CD4-positive, alpha-beta T cell treated with Interleukin-15 for 4 hours (primary cell): ENCODE measurements at regions not wholly inside any gene's neighbourhood (a gene's known extent, or its start where the extent isn't known, plus 50 kb on each side); places are given as distances from the start of the nearest gene placed in this dataset.
A peak's percentile ranks its signal among the peaks of the same experiment; 100 is the strongest.
"Not testable (repeated sequence)": the region's sequence is repeated elsewhere in the genome, so short reads cannot be mapped to it uniquely, and the experiment has no call there.

ENCODE experiments used
- DNase-seq: peaks from one replicate; pipeline ENCODE4 v3.0.0-alpha.2; 2020; ENCODE audit warnings: low spot score

DNA sequence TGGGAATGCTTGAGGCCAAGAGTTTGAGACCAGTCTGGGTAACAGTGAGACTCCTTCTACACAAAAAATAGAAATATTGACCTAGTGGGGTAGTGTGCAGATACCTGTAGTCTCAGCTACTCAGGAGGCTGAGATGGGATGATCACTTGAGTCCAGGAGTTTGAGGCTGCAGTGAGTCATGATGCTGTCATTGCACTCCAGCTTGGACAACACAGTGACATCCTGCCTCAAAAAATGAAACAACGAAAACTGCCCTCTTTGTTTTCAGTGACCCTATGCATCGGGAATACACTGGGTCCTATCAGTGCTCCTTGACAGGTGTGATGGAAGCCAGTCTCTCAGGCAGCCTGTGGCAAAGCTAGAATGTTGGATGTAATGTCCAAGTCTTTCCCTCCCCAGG, 311.5 kb upstream of the OR4E1 start:
- DNase-seq = no peak

DNA sequence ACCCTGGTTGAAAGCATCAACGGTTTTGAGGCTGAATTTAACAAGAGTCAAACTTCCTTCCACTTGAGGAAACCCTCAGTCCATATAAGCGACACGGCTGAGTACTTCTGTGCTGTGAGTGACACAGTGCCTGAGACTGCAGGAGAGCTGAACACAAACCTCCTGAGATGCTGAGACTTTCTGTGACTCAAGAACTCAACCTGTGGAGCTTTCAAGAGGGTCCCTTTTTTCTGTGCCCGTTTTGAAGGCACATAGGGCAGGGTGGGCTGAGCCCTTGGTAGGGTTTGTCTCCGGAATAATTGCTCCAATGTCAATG, 305.3 kb upstream of the OR4E1 start:
- no peak for DNase-seq

DNA sequence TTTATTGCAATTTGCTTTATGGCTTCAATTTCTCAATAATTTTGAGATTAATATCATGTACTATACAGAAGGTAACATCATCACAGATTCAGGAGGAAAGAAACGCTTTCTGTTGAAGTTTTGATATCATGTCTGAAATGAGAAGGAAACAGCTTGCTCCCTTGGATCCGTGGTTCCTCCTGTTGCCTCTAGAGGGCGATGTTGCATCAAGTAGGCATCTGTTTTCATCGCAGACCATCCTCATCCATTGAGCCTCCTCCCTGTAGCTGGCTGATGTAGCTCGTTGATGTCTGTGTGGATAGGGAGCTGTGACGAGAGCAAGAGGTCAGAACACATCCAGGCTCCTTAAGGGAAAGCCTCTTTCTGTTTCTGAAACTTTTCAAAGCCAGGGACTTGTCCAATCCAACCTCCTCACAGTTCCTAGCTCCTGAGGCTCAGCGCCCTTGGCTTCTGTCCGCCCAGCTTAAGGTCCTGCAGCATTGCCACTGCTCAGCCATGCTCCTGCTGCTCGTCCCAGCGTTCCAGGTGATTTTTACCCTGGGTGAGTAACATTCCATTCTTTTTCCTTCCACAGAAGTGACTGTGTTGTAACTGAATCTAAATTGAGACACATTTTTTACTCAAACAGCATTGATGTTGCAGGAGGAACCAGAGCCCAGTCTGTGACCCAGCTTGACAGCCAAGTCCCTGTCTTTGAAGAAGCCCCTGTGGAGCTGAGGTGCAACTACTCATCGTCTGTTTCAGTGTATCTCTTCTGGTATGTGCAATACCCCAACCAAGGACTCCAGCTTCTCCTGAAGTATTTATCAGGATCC, 304.8 kb upstream of the OR4E1 start:
- DNase-seq = peak; percentile 67

DNA sequence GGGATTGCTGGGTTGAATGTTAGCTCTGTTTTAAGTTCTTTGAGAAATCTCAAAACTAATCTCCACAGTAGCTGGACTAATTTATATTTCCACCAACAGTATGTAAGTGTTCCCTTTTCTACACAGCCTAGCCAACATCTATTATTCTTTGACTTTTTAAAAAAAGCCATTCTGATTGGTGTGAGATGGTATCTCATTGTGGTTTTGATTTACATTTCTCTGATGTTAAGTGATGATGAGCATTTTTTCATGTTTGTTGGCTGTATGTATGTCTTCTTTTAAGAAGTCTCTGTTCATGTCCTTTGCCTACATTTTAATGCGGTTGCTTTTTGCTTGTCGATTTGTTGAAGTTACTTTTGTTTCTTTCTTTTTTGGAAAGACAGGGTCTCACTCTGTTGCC, 301.1 kb upstream of the OR4E1 start:
- DNase-seq = no peak

DNA sequence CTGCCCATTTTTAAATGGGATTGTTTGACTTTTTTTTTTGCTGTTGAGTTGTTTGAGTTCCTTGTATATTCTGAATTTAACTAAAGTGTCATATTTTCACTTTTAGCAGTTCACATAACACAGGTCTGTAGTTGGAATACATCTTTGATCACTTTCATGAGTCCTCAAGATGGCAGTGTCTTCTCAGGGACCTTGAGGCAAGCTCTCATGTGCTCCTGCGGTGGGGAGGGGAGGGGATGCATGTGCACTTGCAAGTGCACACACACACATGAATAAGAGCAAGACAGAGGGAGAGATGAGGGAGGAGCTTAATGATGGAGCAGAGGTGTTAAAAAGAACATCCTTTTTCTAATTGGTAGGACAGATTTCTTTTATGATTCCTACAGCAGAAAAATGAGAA, 291.4 kb upstream of the OR4E1 start:
- DNase-seq = peak; percentile 57

DNA sequence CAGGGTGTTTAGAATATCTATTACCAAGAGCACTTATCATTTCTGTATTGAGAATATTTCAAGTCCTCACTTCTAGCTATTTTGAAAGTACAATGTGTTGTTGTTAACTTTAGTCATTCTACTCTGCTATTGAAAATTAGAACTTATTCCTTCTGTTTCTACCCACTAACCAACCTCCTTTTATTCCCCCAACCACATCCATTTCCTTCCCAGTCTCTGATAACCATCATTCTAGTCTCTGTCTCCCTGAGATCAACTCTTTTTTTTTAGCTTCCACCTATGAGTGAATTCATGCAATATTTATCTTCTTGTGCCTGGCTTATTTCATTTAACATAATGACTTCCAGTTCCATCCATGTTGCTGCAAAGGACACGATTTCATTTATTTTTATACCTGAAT, 290.6 kb upstream of the OR4E1 start:
- DNase-seq = no peak

DNA sequence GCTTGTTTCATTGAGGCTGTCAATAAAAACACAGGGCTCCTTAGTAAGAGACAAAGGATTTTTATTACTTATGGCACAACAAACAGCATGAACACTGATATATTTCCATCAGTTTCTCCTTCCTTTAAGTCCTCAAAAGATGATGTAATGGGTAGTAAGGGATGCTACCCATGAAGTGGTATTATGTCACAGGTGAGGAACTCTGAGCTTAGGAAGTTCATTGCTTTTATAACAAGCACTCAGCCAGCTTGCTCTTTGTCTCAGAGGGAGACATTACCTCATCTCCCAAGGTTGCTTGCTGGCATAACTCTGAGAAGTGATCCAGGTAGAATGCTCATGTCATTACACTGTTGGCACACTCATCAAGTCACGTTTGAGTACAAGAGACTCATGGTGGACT, 287.0 kb upstream of the OR4E1 start:
- DNase-seq = no peak

DNA sequence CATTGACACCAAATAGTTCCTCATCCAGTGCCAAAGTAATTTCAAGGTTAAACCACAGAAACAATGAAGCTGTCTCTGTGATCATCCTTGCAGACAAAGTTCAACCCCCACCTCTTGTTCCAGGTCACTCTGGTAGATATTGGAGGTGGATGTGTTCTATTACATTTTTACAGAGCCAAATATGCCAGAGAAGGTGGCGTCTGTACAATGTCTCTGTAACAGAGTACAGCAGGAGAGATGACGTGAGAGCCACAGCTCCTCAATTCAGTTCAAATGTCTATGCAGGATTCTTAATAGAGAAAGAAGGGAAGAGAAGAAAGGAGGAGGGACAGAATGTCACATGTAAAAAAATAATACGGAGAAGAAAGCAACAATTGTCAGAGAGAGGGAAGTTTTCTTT, 268.3 kb upstream of the OR4E1 start:
- DNase-seq = no peak

DNA sequence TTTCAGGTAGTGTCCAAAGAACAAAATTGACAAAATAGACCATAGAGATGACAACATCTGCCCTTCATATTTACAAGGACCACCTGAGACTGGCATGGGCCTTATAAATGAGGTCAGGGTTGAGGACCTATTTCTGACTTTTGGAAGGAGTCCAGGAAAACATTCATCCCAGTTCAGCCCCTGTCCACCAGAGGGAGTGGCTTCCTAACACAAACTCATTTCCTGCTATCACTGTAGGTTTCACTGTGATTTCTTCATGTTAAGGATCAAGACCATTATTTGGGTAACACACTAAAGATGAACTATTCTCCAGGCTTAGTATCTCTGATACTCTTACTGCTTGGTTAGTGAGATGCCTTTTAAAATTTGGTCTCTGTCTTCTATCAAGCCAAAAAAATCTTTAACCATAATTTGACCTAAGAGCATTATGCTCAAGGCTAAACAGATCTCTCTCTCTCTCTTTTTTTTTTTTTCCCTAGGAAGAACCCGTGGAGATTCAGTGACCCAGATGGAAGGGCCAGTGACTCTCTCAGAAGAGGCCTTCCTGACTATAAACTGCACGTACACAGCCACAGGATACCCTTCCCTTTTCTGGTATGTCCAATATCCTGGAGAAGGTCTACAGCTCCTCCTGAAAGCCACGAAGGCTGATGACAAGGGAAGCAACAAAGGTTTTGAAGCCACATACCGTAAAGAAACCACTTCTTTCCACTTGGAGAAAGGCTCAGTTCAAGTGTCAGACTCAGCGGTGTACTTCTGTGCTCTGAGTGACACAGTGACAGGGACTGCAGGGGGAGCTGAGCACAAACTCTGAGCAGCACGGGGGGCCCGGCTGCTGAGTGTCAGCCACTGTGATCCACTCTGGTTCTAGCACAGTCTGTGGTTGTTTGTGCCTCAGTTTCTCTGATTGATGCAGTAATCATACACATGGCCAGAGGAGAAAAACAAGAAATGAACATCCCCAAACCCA, 267.6 kb upstream of the OR4E1 start:
- peak; percentile 43 for DNase-seq

DNA sequence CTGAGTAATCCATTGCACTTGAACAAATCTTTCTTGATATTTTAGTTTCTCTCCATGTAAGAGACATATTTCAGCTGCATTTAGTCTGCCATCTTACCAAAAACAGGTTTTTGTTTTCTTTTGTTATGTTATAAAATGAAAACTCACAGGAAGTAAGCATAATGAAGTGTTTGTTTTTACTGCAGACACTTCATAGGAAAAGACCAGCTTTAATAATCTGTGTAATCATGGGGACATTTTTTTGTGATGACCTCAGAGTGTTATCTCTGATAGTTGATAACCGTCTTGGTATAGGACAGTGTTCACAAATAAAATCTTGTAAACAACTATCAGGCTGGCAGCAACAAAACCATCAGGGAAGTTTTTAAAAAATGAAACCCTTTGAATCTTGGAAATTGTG, 266.2 kb upstream of the OR4E1 start:
- no peak for DNase-seq

DNA sequence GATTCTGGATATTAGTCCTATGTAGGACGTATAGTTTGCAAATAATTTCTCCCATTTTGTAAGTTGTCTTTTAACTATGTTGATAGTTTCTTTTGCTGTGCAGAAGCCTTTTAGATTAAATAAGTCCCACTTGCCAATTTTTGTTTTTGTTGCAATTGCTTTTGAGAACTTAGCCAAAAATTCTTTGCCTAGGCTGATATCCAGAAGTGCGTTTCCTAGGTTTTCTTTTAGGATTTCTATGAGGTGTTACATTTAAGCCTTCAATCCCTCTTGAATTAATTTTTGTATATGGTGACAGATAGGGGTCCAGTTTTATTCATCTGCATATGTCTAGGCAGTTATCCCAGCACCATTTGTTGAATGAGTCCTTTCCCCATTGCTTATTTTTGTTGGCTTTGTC, 264.4 kb upstream of the OR4E1 start:
- no peak for DNase-seq

DNA sequence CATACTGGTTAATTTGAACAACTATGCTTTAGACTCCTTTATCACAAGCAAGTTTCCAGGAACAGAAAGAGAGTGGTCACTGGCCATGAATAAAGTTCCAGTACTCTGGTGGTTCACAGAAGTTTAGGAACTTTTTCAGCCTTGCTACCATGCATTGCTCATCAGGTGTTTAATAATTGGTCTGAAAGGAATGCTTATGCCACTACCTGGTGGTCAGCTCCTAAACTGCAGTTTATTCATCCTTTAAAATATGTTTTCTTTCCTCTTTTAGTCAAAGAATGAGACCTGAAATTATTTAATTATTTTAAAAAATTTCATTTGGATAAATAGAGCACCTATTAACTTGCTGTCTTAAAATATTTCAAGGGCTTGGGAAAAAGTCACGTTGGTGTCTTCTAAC, 260.1 kb upstream of the OR4E1 start:
- no peak for DNase-seq

DNA sequence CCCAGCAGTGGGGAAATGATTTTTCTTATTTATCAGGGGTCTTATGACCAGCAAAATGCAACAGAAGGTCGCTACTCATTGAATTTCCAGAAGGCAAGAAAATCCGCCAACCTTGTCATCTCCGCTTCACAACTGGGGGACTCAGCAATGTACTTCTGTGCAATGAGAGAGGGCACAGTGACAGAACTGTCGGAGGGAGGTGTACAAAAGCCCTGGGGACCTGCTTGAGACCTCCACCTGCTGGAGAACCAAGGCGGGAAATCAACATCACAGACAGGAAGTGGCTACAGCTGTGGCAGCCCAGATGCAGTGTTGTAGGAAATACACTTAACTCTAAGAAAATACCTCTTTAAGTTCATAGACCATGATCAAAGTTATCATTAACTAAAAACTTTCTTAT, 250.9 kb upstream of the OR4E1 start:
- peak; percentile 70 for DNase-seq

DNA sequence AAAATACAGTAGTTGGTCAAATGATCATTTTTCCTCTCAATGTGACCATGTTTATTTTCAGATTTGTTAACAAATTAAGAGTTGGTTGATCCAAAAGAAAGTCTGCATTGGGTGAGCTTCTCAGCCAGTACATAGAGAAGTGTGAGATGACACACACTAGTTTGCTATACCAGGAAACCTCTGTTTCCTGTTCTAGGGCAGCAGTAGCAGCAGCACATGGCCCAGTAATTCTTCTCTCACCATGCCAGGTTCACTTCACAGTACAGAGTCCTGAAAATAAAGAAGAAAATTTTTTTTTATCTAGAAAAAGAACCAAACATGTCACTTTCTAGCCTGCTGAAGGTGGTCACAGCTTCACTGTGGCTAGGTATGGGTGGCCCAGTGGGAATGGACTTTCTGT, 250.2 kb upstream of the OR4E1 start:
- DNase-seq = peak; percentile 65

DNA sequence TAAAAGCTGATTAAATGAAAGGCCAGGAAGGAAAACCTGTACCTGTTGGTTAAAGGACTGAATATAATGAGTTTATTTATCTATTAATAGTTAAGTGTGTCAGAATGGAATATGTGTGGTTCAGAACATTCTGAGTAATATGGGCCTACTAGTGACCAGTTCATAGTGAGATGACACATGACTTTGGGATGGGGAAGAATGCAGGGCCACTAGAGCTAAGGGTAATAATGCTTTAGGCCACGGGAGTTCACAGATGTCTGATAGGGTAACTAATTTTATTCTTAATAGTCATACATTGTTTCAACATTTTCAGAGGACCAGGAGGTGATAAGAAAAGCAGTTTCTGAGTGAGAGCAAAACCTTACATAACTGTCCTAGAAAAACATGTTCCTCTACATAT, 247.8 kb upstream of the OR4E1 start:
- no peak for DNase-seq

DNA sequence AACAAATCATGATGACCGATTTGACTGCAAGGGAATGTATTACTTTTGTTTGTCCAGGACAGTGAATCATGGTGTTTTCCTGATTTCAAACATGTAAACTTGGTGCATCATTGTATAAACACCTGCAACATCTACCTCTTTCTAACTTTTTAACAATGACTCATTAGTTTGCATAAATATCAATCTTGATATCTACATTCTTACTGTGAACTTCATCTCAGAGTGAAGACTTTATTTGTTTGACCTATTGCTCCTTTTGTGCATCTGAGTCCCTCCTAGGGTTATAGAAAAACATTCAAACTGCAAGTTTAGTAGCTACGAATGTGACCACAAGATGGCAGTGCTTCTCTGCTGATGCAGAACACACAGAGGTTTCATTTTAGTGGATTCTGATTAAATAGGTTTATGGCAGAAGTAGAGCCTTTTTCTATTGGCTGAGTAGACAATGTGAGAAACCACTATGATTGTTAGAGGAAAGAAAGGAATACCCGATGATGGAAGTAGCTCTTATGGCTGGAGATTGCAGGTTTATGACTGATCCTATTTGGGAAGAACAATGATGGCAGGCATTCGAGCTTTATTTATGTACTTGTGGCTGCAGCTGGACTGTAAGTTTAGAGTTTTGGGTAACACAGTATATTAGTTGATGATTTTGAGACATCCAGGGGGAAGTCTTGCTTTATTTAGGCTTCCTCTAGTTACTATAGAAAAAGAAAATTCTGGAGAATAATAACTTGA, 244.2 kb upstream of the OR4E1 start:
- peak; percentile 76 for DNase-seq

DNA sequence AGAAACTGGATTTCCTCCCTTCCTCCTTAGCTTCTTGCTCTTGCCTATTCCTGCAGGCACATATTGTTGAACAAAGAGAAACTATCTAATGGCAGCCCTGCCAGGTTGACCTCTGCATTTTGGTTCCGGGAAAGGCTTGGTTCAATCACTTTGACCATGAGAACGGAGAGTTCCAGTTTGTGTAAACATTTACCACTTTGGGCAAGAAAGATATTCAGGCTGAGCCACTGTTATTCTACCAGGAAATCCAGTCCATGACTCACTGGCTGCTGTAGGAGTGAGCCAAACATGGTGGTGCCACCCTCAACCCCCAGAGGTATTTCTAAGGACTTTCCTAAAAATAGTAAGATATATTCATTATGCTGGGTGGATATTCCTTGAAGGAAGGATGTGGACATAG, 242.2 kb upstream of the OR4E1 start:
- DNase-seq = no peak

DNA sequence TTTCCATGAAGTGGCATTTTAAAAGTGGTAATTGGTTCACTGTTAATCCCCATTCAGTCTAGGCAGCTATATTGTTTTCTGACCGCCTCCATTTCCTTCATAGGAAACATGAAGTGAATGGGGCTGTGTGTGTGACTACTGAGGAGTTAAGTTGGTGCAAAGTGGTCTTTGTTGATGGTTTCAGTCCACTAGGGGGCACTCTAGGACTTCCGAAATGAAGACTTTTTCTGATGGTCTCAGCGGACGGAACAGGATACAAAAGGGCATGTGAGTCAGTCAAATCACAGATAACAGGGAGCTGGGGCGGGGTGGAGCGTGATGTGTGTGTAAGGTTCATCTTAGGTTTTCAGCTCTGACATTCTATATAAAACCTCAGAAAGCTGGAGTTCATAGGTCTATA, 240.1 kb upstream of the OR4E1 start:
- peak; percentile 90 for DNase-seq

DNA sequence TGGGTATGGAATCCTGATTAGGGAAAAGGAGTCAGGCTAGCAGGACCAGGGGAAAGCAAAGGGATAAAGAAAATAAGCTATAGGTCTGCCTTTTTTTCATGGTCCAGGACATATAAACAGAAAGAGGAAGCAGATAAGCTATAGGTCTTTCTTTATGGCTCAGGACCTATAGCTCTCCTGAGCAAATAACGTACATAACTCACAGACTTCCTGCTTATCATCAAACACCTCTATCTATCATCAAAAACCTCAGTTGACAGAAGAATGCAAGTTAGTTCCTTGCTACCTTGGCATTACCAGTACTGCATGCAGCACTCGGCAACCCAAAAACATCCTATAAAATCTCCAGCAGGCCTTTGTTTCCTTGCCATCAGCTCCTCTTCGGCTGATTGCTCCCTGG, 238.7 kb upstream of the OR4E1 start:
- no peak for DNase-seq

DNA sequence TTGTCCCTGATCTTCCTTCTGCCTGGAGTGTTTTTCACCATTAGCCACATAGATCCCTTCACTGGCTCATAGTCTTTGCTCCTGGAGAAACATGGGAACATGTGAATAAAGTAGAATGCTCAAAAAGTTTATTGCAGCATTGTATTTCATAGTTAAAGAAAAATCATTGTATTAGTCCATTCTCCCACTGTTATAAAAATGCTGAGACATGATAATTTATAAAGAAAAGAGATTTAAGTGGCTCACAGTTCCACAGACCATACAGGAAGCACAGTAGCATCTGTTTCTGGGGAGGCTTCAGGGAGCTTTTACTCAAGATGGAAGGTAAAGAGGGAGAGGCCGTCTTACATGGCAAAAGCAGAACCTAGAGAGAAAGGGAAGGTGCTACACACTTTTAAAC, 238.3 kb upstream of the OR4E1 start:
- DNase-seq = no peak

DNA sequence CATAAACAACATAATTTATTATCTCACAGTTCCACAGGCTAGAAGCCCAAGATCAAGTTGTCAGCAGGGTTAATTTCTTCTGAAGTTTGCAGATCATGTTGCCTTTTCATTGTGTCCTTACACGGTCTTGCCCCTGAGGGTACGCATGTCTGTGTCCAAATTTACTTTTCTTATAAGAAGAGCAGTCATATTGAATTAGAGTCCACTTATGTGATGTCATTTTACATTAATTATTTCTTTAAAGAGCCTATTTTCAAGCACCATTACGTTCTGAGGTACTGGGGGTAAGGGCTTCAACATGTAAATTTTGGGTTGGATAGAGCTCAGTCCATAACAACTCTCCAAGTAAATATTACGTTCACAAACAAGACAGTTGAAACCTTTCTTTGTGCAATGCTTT, 236.6 kb upstream of the OR4E1 start:
- no peak for DNase-seq

DNA sequence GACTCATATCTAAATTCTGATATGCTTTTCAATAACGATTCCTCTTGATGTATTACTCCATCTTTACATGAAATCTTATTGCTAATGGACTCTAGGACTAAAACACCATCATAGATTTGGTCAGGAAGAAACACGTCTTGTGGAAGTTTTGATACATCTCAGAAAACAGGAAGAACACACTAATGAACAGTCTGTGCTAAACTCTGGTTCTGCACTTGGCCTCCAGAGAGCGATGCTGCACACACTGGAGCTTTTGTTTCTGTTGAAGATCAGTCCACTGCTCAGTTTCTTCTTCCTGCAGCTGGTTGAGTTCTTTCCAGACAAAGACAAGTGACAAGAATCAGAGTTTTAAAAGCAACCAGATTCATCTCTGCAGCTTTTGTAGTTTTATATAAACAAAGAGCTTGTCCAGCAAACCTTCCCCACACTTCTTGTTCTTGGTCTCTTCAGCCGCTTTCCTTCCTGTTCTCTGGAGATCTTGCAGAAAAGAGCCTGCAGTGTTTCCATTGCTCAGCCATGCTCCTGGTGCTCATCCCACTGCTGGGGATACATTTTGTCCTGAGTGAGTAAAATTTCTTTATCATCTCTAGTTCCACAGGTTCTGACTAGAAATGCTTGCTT, 229.1 kb upstream of the OR4E1 start:
- DNase-seq = peak; percentile 35

DNA sequence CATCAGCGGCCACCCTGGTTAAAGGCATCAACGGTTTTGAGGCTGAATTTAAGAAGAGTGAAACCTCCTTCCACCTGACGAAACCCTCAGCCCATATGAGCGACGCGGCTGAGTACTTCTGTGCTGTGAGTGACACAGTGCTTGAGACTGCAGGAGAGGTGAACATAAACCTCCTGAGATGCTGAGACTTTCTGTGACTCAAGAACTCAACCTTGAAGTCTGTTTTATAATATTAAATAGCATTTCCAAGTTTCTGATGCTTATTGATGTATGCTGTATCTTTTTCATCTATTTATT, 221.2 kb upstream of the OR4E1 start:
- DNase-seq = not testable (repeated sequence)
